ENCODE measurements at regions not wholly inside any gene's neighbourhood (a gene's known extent, or its start where the extent isn't known, plus 50 kb on each side); places are given as distances from the start of the nearest gene placed in this dataset.

DNA sequence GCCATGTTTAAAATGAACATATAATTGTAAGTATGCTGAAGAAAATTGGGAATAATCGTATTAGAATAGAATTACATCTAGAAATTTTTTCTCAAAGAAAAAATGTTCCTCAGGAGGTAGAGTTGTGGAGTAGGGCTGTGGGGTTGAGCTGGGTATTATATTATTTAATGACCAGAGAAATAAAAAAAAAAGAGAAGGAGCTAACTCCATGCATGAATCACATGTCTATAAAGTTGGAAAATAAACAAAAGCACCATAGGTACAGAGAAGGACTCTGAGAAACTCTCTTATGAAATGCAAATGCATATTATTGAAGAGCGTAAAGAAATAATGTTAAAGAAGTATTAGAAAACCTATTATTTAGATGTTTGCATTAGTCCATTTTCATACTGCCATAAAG, 405.5 kb downstream of the EFNB2 start:
- DNase-seq (ENCODE audit: low read depth): no peak

DNA sequence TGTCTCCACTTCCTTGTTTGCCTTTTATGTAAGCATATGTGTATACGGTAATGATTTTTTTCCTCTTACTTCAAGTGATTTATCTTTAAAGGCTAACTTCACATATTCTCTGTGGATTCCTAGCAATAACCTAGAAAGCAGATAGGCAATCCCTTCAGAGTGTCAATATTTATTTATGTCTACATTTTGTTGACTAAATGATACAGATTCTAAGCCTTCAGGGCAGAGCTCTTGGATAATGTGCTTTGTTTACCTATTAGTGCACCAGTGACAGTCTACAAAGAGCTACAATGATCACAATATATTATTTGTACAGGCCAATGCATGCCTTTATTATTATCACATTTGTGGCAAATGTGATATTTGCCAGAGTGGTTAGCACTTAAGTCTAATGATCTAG, 406.2 kb downstream of the EFNB2 start:
- DNase-seq (ENCODE audit: low read depth): no peak

DNA sequence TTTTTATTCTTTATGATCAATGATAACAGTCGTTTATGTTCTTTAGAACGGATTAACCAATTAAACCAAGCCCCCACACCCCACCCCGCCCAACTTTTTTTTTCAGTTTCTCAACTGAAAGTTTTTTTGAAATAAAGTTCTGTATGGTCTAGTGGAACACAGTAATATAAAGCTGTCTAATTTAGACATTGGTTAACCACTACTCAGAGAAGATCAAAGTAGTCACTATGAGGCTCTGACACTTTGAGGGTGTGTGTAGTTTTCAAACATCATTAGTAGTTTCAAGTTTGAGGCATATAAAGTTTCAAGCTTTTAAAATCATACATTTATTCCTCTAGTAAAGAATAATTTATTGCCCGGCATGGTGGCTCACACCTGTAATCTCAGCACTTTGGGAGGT, 413.2 kb downstream of the EFNB2 start:
- no peak for DNase-seq (ENCODE audit: low read depth)

DNA sequence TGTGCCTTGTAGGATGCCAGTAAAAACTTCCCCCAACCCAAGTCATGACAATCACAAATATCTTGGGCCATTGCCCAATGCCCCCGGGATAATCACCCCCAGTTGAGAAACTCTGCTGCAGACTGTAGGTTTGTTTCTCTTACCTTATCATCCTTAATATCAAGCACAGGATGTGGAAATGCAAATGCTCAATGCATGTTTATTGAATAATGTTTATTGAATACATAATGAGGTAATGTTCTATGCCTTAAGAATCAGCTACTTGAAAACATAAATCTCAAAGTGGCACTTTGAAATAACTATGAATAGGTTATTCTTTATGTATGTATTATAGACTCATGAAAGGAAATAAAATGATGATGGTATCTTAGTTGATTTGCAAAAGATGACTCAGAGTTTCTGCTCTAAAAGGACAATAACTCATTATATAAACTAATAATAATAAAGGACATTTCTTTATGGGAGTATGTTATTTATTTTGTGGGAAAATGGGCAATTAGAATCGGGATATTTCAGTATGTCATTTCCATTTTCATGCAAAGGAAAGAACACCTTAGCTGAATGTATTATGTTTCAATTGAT, 414.2 kb downstream of the EFNB2 start:
- no peak for DNase-seq (ENCODE audit: low read depth)

DNA sequence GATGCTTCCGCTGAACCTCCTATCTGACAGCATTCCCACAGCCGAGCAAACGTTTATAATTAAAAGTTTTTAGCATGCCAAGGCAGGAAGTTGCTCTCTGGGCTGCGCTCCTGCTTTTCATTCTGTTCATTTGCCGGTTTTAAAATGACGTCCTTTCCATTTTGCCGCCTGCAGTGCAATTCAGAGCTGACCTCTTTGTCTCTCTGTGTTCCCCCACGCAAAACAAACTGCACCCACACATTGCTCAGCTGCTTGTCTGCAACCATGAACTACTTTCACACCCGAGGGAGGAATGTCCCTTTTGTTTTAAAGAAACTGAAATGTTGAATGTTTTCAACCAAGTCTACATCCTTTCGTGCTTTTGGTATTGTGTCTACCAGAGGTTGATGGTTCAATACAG, 416.5 kb downstream of the EFNB2 start:
- DNase-seq (ENCODE audit: low read depth): no peak

DNA sequence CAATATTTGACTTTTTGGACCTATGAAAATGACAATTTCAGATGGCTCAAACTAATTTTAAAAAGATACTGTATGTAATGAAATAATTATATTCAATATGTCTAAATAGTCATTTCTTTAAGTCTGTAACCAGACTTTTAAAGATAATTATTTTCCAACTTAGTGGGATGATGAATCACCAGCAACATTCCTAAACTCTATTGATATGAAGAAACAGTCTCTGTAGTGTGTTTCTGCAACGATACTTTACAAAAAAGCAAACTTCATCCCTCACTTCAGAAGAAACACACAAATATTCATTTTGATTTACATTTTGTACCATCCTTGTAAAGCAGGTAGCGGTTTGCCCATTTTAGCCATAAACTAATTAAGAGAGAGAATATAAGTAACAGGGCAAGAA, 417.4 kb downstream of the EFNB2 start:
- DNase-seq (ENCODE audit: low read depth): no peak

DNA sequence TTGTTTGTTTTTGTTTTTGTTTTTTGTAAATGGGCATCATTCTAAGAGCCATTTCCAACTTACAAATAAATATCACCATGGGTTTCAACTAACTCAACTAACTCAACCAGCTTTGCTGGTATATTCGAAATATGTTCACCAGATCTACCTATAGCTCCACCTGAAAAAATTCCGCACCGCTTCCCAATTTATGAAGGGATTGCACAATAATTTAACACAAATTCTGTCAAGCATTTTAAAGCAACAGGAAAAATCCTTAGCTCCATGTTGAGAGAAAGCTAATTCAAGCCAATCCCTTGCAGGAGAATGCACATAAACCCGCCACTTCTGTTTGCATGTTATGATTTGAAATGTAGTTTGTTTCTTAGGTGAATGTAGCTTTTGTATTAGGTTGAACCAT, 417.8 kb downstream of the EFNB2 start:
- DNase-seq (ENCODE audit: low read depth): no peak

DNA sequence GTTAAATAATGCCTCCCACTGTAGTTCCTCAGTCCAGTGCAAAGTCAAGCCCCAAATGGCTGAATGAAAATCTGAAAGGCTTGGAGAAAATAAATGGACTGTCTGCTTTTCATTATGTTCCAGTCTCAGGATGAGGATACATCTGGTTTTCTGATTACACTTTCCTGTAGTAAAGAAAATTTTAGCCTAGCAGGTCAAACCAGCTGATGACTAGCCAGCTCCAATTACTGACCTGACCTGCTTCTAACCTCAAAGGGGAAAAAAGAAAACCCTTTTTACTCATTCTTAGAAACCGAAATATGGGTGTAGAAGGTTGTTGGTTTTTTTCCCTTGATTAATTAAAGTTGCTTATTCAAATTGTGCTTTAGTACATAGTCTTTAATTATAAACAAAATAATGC, 418.4 kb downstream of the EFNB2 start:
- no peak for DNase-seq (ENCODE audit: low read depth)

DNA sequence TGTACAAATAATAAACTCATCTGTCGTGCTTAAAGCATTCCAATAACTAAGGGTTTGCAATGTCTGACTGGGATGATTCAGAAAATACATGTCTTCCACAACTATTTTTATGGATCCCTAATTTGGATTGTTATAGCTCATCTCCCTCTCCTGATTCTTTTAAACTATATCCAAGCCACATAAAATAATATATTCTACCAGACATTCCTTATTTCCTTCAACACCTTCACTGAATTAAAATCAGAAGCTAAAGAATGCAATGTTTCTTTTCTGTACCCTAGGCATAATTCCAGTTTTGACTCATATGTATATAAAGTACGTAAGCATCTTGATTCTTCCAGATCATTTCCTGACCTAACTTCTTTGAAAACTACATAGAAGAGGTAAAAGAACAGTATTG, 420.4 kb downstream of the EFNB2 start:
- no peak for DNase-seq (ENCODE audit: low read depth)

DNA sequence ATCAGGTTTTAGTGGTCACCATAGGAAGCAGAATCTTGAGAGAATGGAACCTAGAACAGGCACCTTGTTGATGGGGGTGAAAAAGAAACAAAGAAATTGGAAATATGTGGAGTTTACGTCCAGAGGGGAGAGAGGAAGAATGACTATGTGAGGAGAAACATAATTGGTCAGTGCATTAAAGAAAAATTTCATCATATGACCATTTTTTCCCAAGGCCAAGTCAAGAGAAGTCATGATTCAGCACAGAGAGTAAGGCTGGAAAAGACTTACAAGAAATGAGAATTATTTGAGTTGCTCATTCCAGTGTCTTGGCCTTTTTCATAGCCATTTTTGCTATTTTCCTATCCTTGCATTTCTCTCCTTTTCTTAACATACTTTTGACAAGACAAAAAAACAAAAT, 421.7 kb downstream of the EFNB2 start:
- no peak for DNase-seq (ENCODE audit: low read depth)

DNA sequence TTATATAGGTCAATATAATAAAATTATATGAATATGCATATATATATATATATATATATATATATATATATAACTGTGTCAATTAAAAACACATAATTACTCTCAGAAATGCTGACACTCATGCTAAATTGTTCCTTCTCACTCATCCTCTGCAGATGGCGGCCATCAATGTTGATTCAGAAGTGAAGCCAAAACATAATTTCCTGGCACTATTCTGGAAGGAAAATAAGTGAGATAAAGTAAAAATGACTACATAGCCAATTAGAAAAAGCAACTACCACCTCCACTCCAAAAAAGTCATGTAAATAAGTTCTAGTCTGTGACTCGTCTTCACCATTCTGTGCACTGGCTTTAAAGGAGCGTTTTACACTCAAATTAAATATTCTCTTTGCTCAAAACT, 423.3 kb downstream of the EFNB2 start:
- DNase-seq (ENCODE audit: low read depth): no peak

DNA sequence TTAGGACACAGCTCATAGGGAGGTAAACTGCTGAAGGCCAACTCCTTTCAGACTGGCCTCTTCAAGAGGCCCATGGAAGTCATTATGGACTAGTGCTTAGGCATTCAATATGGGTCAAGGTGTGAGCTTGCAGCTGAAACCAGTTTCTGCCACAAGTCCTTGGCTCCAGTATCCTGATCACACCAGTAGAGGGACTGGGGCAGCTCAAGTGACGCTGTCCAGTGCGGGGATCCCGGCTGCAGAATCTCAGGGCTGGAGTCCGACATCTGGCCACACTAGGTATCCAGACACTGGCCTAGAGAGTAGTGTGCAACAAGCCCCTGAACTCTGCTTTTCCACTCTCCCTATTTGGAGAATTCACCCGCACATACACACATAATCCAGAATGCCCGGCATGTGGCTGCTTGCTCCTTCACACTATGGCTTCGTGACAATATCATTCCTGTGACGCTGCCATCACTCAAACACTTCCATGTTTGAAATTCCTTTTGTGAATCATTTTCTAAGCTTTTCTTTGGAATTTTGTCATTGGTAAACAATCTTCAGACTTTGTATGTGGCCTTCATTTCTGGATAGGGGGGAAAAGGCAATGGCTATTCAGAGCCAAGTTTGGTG, 425.1 kb downstream of the EFNB2 start:
- DNase-seq (ENCODE audit: low read depth): no peak

DNA sequence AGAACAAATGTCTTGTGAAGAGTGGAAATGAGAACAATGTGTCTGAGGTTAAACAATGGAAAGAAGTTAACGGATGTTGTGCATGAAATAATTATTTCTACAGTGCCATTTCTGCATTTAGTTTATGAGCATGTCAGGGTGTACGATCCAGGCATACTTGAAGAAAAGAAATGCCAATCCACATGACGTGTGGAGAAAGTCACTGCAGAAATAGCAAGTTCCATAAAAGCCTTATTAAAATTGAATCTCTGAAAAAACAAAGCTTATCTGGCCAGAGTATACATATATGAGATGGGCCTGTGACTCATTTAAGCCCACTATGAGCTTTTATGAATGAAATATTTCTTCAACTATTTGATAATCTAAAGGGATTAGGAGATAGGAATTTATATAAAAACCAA, 426.1 kb downstream of the EFNB2 start:
- no peak for DNase-seq (ENCODE audit: low read depth)

DNA sequence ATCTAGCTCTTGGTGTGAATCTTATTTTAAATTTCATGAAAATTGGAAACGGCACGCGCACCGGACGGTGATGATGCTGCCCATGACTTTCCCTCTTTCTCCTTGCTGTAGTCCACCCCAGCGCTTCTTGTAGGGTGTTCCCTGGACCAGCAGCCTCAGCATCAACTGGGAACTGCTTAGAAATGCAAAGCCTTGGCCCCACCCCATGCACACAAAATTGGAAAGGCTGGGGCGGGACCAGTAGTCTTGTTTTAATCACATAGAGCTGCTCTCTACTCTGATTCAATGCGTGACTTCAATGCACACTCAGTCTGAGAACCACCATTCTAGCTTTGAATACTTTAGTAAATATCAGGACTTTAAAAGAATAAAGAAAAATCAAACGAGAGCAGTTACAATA, 427.1 kb downstream of the EFNB2 start:
- no peak for DNase-seq (ENCODE audit: low read depth)

DNA sequence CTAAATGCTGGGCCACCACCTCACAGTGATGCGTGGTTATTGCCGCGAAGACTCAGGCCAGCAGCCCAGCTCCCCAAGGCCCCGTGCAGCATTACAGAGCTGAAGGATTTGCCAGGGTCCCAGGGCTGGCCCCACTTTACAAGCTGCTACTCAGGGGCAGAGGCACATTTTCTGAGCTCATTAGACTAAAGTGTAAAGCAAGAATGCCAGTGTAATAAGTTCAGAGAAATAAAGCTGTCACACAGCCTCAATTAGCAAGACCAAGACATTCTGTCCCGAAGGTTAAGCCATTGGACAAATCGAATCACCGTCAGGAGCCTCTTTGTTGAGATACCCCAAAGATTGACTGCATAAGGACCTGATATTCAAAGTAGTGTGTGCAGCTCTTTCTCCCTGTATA, 428.4 kb downstream of the EFNB2 start:
- no peak for DNase-seq (ENCODE audit: low read depth)

DNA sequence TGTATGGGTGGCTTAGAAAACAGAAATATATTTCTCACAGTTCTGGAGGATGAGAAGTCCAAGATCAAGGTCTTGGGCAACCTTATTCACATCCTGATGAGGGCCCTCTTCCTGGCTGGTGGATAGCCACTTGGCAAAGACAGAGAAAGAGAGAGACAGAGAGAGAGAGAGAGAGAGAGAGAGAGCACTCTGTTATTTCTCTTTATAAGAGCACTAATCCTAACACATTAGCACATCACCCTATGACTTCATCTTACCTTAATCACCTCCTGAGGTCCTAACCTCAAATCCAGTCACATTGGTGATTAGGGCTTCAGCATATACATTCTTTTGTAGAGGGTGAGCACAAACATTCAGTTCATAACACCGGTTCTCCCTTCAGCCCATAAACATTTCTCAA, 430.3 kb downstream of the EFNB2 start:
- no peak for DNase-seq (ENCODE audit: low read depth)

DNA sequence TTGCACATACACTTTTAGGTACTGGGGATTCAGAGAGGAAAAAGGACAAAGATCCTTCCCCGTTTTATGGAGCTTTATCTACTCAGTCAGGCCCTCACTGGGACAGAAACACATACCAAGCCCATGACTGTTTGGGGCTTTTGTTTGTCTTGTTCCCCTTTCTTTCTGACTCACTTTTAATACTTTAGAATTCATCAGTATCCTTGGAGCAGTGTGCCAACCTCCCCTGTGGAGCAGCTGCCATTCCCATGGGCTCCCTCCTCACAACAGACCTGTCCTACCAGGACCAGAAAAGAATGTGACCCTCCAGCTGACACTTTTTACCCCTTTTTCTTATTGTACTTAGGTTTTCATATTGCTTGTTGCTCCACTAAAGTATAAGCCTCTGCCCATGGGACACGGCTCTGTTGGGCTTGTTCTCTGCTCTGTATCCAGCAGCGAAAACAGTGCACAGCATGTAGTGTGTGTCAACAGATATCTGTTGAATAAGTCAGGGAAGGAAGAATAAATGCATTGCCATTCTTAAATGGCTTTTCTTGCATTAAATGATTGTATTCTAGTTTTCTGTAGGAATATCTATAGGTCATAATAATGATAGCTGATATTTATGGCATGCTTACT, 431.1 kb downstream of the EFNB2 start:
- DNase-seq (ENCODE audit: low read depth): no peak

DNA sequence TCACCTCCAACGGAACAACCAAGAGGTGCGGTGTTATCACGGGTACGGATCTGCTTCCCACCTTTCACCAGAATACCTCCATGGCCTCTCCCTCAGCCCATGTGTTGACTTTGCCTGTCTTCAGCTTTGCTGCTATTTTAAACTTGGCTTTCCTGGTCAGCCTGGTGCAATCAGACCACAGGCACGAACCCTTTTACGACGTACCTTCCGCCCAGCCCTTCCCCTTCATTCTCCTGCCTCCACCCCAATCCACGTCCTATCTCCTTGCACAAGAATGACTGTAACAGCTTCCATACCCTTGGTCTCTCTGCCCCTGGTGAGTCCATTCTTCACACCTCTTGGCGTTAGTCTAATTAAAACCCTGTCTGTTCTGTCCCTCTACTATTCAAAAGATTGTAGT, 431.7 kb downstream of the EFNB2 start:
- DNase-seq (ENCODE audit: low read depth): no peak

DNA sequence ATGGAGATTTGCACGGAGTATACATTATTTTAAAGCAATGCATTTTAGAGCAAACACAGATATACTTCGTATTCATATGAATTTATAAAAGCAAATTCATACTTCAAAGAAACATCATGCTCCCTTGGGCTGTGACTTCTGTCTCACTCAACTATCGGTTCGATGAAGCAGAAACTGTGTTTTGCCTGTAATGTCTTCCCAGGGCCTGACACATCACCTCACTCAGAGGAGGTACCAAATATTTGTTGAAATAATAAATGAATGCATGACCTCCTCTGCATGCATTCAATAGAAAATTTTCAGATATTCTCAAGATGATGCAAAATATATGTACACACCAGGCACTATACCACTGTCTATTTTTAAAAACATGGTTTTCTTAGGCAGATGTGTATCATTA, 432.7 kb downstream of the EFNB2 start:
- DNase-seq (ENCODE audit: low read depth): no peak

DNA sequence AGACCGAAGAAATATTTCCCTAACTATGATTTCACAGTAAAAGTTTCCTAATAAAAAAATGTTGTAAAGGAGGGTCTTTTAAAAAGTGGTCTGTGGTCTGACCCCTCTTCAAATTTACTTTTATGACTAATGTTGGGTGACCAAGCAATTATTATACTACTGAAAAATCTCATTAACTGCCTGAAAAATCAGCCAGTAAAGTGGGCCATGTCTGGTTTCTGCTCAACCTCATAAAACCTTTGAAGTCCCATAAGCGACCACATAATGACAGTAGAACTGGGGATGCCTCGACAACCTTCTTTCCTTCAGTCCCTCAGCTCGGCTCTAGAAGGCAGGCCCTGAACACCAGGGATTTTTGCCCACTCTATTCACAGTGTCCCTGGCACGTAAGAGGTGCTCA, 434.3 kb downstream of the EFNB2 start:
- no peak for DNase-seq (ENCODE audit: low read depth)

DNA sequence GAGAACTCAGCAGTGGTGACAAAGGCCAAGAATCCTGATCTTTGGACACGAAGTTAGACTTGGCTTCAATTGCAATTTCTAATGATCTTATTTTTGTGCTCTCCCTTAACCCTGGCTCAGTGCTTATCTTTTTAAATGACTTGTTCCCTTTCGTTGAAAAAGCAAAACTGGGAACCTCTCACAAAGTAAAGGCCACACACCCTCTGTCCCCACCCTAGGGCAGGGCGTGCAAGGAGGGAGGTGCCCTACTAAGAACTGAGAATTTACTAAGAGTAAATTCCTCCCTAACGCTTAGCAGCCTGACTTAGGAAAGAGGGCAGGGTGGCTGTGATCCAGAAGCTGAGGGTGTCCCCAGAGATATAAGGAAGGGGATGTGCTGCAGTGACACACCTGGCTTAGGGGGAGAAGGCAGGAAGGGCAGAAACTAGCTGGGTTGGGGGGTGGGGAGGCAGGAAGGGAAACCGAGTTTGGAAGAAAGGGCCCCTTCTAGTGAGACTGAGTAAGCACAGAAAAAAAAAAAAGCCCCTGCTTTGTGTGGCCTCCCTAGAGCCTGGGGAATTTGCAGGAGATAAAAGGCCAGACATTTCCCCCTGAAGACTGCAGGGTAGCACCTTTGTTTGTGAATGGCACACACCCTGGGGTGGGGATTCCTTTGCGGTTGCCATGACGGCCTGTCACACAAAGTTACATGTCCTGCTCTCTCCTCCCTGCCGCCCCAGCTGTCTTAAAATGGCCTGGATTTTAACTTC, 435.1 kb downstream of the EFNB2 start:
- DNase-seq (ENCODE audit: low read depth): no peak

DNA sequence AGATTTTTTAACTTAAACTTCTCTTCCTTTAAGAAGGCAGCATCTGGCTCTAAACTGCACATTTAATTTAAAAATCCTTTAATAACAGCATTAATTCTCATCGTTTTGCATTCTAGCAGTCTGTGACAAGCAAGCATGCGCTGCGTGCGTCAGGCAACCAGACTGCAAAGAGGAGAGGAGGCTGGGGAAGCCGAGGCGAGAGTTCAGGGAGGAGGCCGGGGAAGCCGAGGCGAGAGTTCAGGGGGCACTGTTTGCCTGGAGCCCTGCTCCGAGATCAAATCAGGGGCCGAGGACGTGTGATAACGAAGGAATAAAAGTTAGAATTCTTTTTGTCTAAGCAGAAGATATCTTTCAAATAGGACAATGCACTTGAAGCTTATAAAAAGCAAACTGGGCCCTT, 435.7 kb downstream of the EFNB2 start:
- DNase-seq (ENCODE audit: low read depth): no peak

DNA sequence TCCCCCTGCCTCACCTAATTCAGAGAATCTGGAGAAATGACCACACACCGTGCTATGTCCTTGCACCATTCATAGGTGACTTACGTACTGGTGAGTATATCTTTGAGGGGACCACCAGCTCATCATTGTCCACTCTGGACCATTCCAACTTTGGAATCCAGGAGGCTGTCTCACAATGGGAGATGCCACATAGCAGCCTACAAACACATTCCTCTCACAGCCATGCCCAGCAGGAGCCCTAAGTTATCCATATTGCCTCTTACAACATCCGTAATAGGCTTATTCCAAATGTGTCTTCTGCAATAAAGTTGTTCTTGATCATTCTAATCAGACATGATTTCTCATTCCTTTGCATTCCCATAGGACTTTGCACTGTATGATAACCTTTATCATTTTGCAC, 436.7 kb downstream of the EFNB2 start:
- no peak for DNase-seq (ENCODE audit: low read depth)

All from stimulated activated CD8-positive, alpha-beta memory T cell treated with anti-CD3 and anti-CD28 coated beads, Interleukin-4, amount 100 ng/mL, for 24 hours (primary cell).